HG03469 (cell line): ENCODE measurements at regions not wholly inside any gene's neighbourhood (a gene's known extent, or its start where the extent isn't known, plus 50 kb on each side); places are given as distances from the start of the nearest gene placed in this dataset.
"Not testable (repeated sequence)": the region's sequence is repeated elsewhere in the genome, so short reads cannot be mapped to it uniquely, and the experiment has no call there.

Experiments used
- ATAC-seq: cut with Tn5 transposase; IDR thresholded peaks from one replicate; pipeline ENCODE4 v1.9.1; 2021; ENCODE audit warnings: mild to moderate bottlenecking, moderate library complexity, moderate number of reproducible peaks; ENCODE audit not compliant: unreplicated experiment

- no peak for ATAC-seq
Measured at GRCh38 chr4:12028258-12028657, 599.6 kb upstream of the HS3ST1 start.

- no peak for ATAC-seq
Measured at GRCh38 chr4:12022409-12022808, 593.7 kb upstream of the HS3ST1 start.

- no peak for ATAC-seq
Measured at GRCh38 chr4:12016729-12017128, 588.0 kb upstream of the HS3ST1 start.

GRCh38 chr4:12005471-12005870 lies 576.8 kb upstream of the HS3ST1 start:
- no peak for ATAC-seq

GRCh38 chr4:11996581-11996980 lies 567.9 kb upstream of the HS3ST1 start:
- ATAC-seq, result not testable (repeated sequence)

- no peak for ATAC-seq
Measured at GRCh38 chr4:11976726-11977263, 548.1 kb upstream of the HS3ST1 start.

- no peak for ATAC-seq
Measured at GRCh38 chr4:11973270-11973669, 544.6 kb upstream of the HS3ST1 start.

GRCh38 chr4:11970754-11971153 lies 542.1 kb upstream of the HS3ST1 start:
- no peak for ATAC-seq

- ATAC-seq, result no peak
Measured at GRCh38 chr4:11966782-11967181, 538.1 kb upstream of the HS3ST1 start.

GRCh38 chr4:11954093-11954492 lies 525.4 kb upstream of the HS3ST1 start:
- ATAC-seq, result no peak

GRCh38 chr4:11949355-11949754 lies 520.7 kb upstream of the HS3ST1 start:
- ATAC-seq, result no peak

GRCh38 chr4:11947629-11948028 lies 518.9 kb upstream of the HS3ST1 start:
- not testable (repeated sequence) for ATAC-seq

GRCh38 chr4:11937941-11938340 lies 509.2 kb upstream of the HS3ST1 start:
- ATAC-seq, result no peak

GRCh38 chr4:11931266-11931820 lies 502.6 kb upstream of the HS3ST1 start:
- ATAC-seq, result no peak

GRCh38 chr4:11929080-11929479 lies 500.4 kb upstream of the HS3ST1 start:
- ATAC-seq, result no peak

GRCh38 chr4:11919316-11919715 lies 490.6 kb upstream of the HS3ST1 start:
- ATAC-seq, result no peak

- no peak for ATAC-seq
Measured at GRCh38 chr4:11914406-11914805, 485.7 kb upstream of the HS3ST1 start.

GRCh38 chr4:11912886-11913285 lies 484.2 kb upstream of the HS3ST1 start:
- no peak for ATAC-seq

GRCh38 chr4:11910812-11911211 lies 482.1 kb upstream of the HS3ST1 start:
- ATAC-seq, result no peak

- ATAC-seq, result no peak
Measured at GRCh38 chr4:11908712-11909111, 480.0 kb upstream of the HS3ST1 start.

GRCh38 chr4:11908205-11908604 lies 479.5 kb upstream of the HS3ST1 start:
- ATAC-seq, result no peak

- ATAC-seq, result no peak
Measured at GRCh38 chr4:11904846-11905739, 476.4 kb upstream of the HS3ST1 start.
